Upper lobe of left lung (tissue), 6 donors: ENCODE measurements at regions not wholly inside any gene's neighbourhood (a gene's known extent, or its start where the extent isn't known, plus 50 kb on each side); places are given as distances from the start of the nearest gene placed in this dataset.

ENCODE experiments used
- ATAC-seq, 2 donors: fragments of 200-7000 bp; cut with Tn5 transposase; one replicate each; pipeline ENCODE4 v1.9.1; 2022; ENCODE audit warnings: mild to moderate bottlenecking in 2 of 2, moderate library complexity in 2 of 2; ENCODE audit not compliant: low FRiP score in 2 of 2
- DNase-seq, 2 donors: peaks; one replicate each; pipeline ENCODE4 v3.0.0-alpha.2; 2019 to 2020
- H3K27ac ChIP-seq, 4 donors: fragments of 200-600 bp; sonication (generic); one replicate each; pipeline ENCODE4 v1.5.1; 2016 to 2019
- H3K27me3 ChIP-seq, 4 donors: fragments of 200-600 bp; sonication (generic); one replicate each; pipeline ENCODE4 v1.5.1; 2017 to 2019
- H3K36me3 ChIP-seq, 4 donors: fragments of 200-600 bp; sonication (generic); one replicate each; pipeline ENCODE4 v1.5.1; 2016 to 2019
- H3K4me1 ChIP-seq, 4 donors: fragments of 200-600 bp; sonication (generic); one replicate each; pipeline ENCODE4 v1.5.1; 2018 to 2019
- H3K4me3 ChIP-seq, 4 donors: fragments of 200-600 bp; sonication (generic); one replicate each; pipeline ENCODE4 v1.5.1; 2017 to 2019; ENCODE audit warnings: mild to moderate bottlenecking in 2 of 4, moderate library complexity in 1 of 4
- H3K9me3 ChIP-seq, 4 donors: fragments of 200-600 bp; sonication (generic); one replicate each; pipeline ENCODE4 v1.5.1; 2018 to 2019
- CTCF ChIP-seq, 6 experiments: fragments of 450-650 bp in 4 of 6; fragments of 200-600 bp in 2 of 6; sonication (generic) in 2 of 6; IDR thresholded peaks; one replicate each; pipeline ENCODE4 v1.5.1; 2016 to 2019; ENCODE audit warnings: antibody characterized with exemption in 6 of 6
- EP300 ChIP-seq, 4 donors: sonication (generic); formaldehyde crosslinking; IDR thresholded peaks; one replicate each; pipeline ENCODE4 v1.5.1; 2017; ENCODE audit warnings: antibody characterized with exemption in 4 of 4, control low read depth in 2 of 4
- POLR2A ChIP-seq, 4 donors: fragments of 450-650 bp; IDR thresholded peaks; one replicate each; pipeline ENCODE4 v1.5.1; 2016 to 2017; ENCODE audit warnings: antibody characterized with exemption in 4 of 4, mild to moderate bottlenecking in 2 of 4
- POLR2AphosphoS5 ChIP-seq, 2 donors: sonication (generic); formaldehyde crosslinking; IDR thresholded peaks; one replicate each; pipeline ENCODE4 v1.5.1; 2017; ENCODE audit warnings: antibody characterized with exemption in 2 of 2
- WGBS, 2 donors: methylation state at CpG; one replicate each; pipeline ENCODE4 v1.1.5; 2017 to 2018; 5-methylcytosine and 5-hydroxymethylcytosine counted together
- donor health status: DM: no; HTN: no; CAD: no; lungs with moderate emphysema.
- donor health status: DM: no; HTN: yes; CAD: no; lungs with severe emphysema.

GRCh38 chrX:9166584-9166944, 132.6 kb upstream of the FAM9B start:
- H3K27ac ChIP-seq, result no peak overlapping the region
- WGBS, 2 donors, result 87 to 95% methylated on average over 1 of the region's 1 CpG
- H3K4me3 ChIP-seq, result no peak overlapping the region
- no peak for ATAC-seq
- no peaks in the 10 kb centered on the region for H3K27me3 ChIP-seq
- no peak for DNase-seq
- peaks cover 0 to 10% (median 0%) of the 10 kb centered on the region in 4 donors for H3K9me3 ChIP-seq
- TF ChIP-seq POLR2AphosphoS5 (IDR thresholded peaks at IDR 0.05) (no peak), CTCF (IDR thresholded peaks at IDR 0.05) (no peak), POLR2A (IDR thresholded peaks at IDR 0.05) (no peak), EP300 (IDR thresholded peaks at IDR 0.05) (no peak)
- no peaks in the 10 kb centered on the region for H3K36me3 ChIP-seq
- H3K4me1 ChIP-seq, result no peaks in the 10 kb centered on the region

GRCh38 chrX:9171841-9172463, 138.0 kb upstream of the FAM9B start:
- WGBS, 2 donors, result 69 to 76% methylated on average over 7 of the region's 7 CpGs
- no peaks in the 10 kb centered on the region for H3K4me1 ChIP-seq
- no peaks in the 10 kb centered on the region for H3K27me3 ChIP-seq
- H3K9me3 ChIP-seq, result peaks cover 0 to 4% (median 0%) of the 10 kb centered on the region in 4 donors
- no peak overlapping the region for H3K4me3 ChIP-seq
- DNase-seq (no peak), ATAC-seq (no peak)
- H3K36me3 ChIP-seq, result no peaks in the 10 kb centered on the region
- no peak overlapping the region for H3K27ac ChIP-seq
- TF ChIP-seq CTCF (IDR thresholded peaks at IDR 0.05), result no peak
- TF ChIP-seq POLR2A (IDR thresholded peaks at IDR 0.05), result no peak
- no peak for TF ChIP-seq EP300 (IDR thresholded peaks at IDR 0.05)
- no peak for TF ChIP-seq POLR2AphosphoS5 (IDR thresholded peaks at IDR 0.05)

GRCh38 chrX:9172464-9172850, 138.5 kb upstream of the FAM9B start:
- Histone ChIP-seq H3K27ac (no peak overlapping the region), H3K4me3 (no peak overlapping the region), H3K4me1 (no peaks in the 10 kb centered on the region), H3K27me3 (no peaks in the 10 kb centered on the region), H3K36me3 (no peaks in the 10 kb centered on the region), H3K9me3 (peaks cover 0 to 3% (median 0%) of the 10 kb centered on the region in 4 donors)
- no peak for TF ChIP-seq POLR2A (IDR thresholded peaks at IDR 0.05)
- DNase-seq (no peak), ATAC-seq (no peak)
- WGBS, 2 donors, result 87 to 88% methylated on average over 6 of the region's 6 CpGs

- ATAC-seq (no peak), DNase-seq (no peak)
- Histone ChIP-seq H3K36me3 (no peaks in the 10 kb centered on the region), H3K27ac (no peak overlapping the region), H3K27me3 (no peaks in the 10 kb centered on the region), H3K4me1 (no peaks in the 10 kb centered on the region), H3K9me3 (no peaks in the 10 kb centered on the region), H3K4me3 (no peak overlapping the region)
- 75 to 77% methylated on average over 3 of the region's 3 CpGs for WGBS, 2 donors
- TF ChIP-seq EP300 (IDR thresholded peaks at IDR 0.05) (no peak), POLR2AphosphoS5 (IDR thresholded peaks at IDR 0.05) (no peak), CTCF (IDR thresholded peaks at IDR 0.05) (no peak), POLR2A (IDR thresholded peaks at IDR 0.05) (no peak)
Measured at GRCh38 chrX:9180623-9181022, 146.7 kb upstream of the FAM9B start.

- Histone ChIP-seq H3K9me3 (no peaks in the 10 kb centered on the region), H3K4me3 (no peak overlapping the region), H3K27ac (no peak overlapping the region), H3K27me3 (no peaks in the 10 kb centered on the region), H3K36me3 (no peaks in the 10 kb centered on the region), H3K4me1 (no peaks in the 10 kb centered on the region)
- DNase-seq, result no peak
- no peak for ATAC-seq
- WGBS, 2 donors, result 80 to 100% methylated on average over 2 to 3 of the region's 3 CpGs
- TF ChIP-seq EP300 (IDR thresholded peaks at IDR 0.05), result no peak
- no peak for TF ChIP-seq POLR2A (IDR thresholded peaks at IDR 0.05)
- TF ChIP-seq POLR2AphosphoS5 (IDR thresholded peaks at IDR 0.05), result no peak
- no peak for TF ChIP-seq CTCF (IDR thresholded peaks at IDR 0.05)
Measured at GRCh38 chrX:9182041-9182440, 148.1 kb upstream of the FAM9B start.
